Chondrocyte (in vitro differentiated cells): ENCODE measurements at regions not wholly inside any gene's neighbourhood (a gene's known extent, or its start where the extent isn't known, plus 50 kb on each side); places are given as distances from the start of the nearest gene placed in this dataset.
A peak's percentile ranks its signal among the peaks of the same experiment; 100 is the strongest.

Experiments used
- DNase-seq: peaks from one replicate; pipeline ENCODE4 v3.0.0; 2021; ENCODE audit warnings: mixed read lengths, low spot score
- H3K27ac Mint-ChIP-seq: one replicate; pipeline ENCODE4 v1.8.0; 2021; ENCODE audit warnings: mild to moderate bottlenecking, moderate library complexity, mixed read lengths; ENCODE audit not compliant: unreplicated experiment
- H3K27me3 Mint-ChIP-seq: 2 replicates; pipeline ENCODE4 v1.8.0; 2021; ENCODE audit warnings: low read depth, mixed read lengths
- H3K36me3 Mint-ChIP-seq: 2 replicates; pipeline ENCODE4 v1.8.0; 2021; ENCODE audit warnings: low read depth, mixed read lengths
- H3K4me1 Mint-ChIP-seq: 2 replicates; pipeline ENCODE4 v1.8.0; 2021; ENCODE audit warnings: low read depth, mild to moderate bottlenecking, mixed read lengths
- H3K4me3 Mint-ChIP-seq: one replicate; pipeline ENCODE4 v1.8.0; 2021; ENCODE audit warnings: mild to moderate bottlenecking, moderate library complexity, mixed read lengths; ENCODE audit not compliant: unreplicated experiment
- H3K9me3 Mint-ChIP-seq: 2 replicates; pipeline ENCODE4 v1.8.0; 2021; ENCODE audit warnings: low read depth, mixed read lengths
- CTCF ChIP-seq: fragments of 200-600 bp; sonication (generic); IDR thresholded peaks from 2 replicates; pipeline ENCODE4 v1.5.0; 2021; ENCODE audit warnings: antibody characterized with exemption, mild to moderate bottlenecking, moderate library complexity

GRCh38 chr13:31972453-31972852, 59.1 kb upstream of the FRY start:
- Mint-ChIP-seq H3K36me3 (peaks cover 7% of the 10 kb centered on the region), H3K27ac (no peak overlapping the region), H3K4me3 (no peak overlapping the region), H3K4me1 (peaks cover 39% of the 10 kb centered on the region), H3K9me3 (peaks cover 4% of the 10 kb centered on the region), H3K27me3 (no peaks in the 10 kb centered on the region)
- no peak for TF ChIP-seq CTCF
- no peak for DNase-seq

GRCh38 chr13:31978021-31978420, 53.6 kb upstream of the FRY start:
- Mint-ChIP-seq H3K36me3 (peaks cover 5% of the 10 kb centered on the region), H3K27me3 (no peaks in the 10 kb centered on the region), H3K4me1 (peaks cover 26% of the 10 kb centered on the region), H3K27ac (no peak overlapping the region), H3K4me3 (no peak overlapping the region), H3K9me3 (peaks cover 7% of the 10 kb centered on the region)
- DNase-seq = no peak
- TF ChIP-seq CTCF = no peak

- TF ChIP-seq CTCF = no peak
- no peak for DNase-seq
- Mint-ChIP-seq H3K36me3 (peaks cover 3% of the 10 kb centered on the region), H3K27me3 (no peaks in the 10 kb centered on the region), H3K4me3 (no peak overlapping the region), H3K9me3 (peaks cover 3% of the 10 kb centered on the region), H3K4me1 (peaks cover 38% of the 10 kb centered on the region), H3K27ac (peak overlapping the region; percentile 96)
These were observed 50.7 kb upstream of the FRY start for GRCh38 chr13:31980830-31981229.
